H1 (cell line): ENCODE measurements at regions not wholly inside any gene's neighbourhood (a gene's known extent, or its start where the extent isn't known, plus 50 kb on each side); places are given as distances from the start of the nearest gene placed in this dataset.

ENCODE experiments used
- ASH2L ChIP-seq: fragments of 200-600, 300-600 bp; sonication (generic); IDR thresholded peaks from one replicate; pipeline ENCODE4 v1.7.1; 2017; ENCODE audit warnings: low read length
- CHD7 ChIP-seq: fragments of 300-600 bp; sonication (generic); IDR thresholded peaks from 2 replicates; pipeline ENCODE4 v1.7.1; 2012; ENCODE audit warnings: low read length, moderate library complexity, mild to moderate bottlenecking, inconsistent platforms; ENCODE audit not compliant: insufficient replicate concordance

- TF ChIP-seq CHD7 (no peak), ASH2L (no peak)
Observed at GRCh38 chr4:19167311-19167710, 1084.4 kb upstream of the SLIT2 start (continued).
